C4-2B (cell line): ENCODE measurements at regions not wholly inside any gene's neighbourhood (a gene's known extent, or its start where the extent isn't known, plus 50 kb on each side); places are given as distances from the start of the nearest gene placed in this dataset.

ENCODE experiments used
- CTCF ChIP-seq: fragments of 450-650 bp; conservative IDR thresholded peaks from 2 replicates; pipeline ENCODE4 v1.5.1; 2017; ENCODE audit warnings: mild to moderate bottlenecking
- ZFX ChIP-seq: fragments of 450-650 bp; IDR thresholded peaks from 2 replicates; pipeline ENCODE4 v1.6.1; 2017

DNA sequence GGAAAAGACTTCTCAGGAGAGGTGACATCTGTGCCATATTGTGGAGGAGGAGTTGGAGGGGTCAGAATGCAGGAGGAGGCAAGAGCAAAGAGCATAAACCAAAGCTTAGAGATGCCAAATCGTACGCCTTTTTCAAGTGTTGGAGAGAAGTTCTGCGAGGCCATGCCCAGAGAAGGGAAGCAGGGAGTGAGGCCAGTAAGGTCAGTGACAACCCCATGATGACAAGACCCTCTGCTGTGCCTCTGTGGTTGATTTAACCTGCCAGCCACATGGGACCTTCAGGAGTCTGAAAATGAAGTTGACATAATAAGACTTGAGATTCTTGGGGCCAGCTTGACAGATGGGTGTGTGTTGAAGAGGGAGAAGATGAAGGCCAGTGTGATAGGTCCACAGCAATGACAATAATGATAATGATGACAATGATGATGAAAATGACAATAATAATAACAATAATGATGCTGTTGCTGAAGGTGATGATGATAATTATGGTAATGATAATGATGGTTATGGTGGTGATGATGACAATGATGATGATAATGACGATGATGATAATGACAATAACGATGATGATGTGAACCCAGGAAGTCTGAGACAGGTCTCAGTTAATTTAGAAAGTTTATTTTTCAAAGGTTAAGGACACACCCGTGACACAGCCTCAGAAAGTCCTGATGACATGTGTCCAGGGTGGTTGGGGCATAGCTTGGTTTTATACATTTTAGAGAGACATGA lies 152.6 kb upstream of the B3GAT1 start:
- no peak for TF ChIP-seq CTCF
- TF ChIP-seq ZFX: no peak
